Smooth muscle cell (in vitro differentiated cells): ENCODE measurements at regions not wholly inside any gene's neighbourhood (a gene's known extent, or its start where the extent isn't known, plus 50 kb on each side); places are given as distances from the start of the nearest gene placed in this dataset.

Source experiments
- DNase-seq: peaks from one replicate; lab custom pipeline; 2025; ENCODE audit not compliant: unreplicated experiment; lab: John Stamatoyannopoulos, UW
- H2AFZ ChIP-seq: fragments of 200-600 bp; sonication (generic); 2 replicates; pipeline ENCODE4 v1.6.0; 2016; ENCODE audit warnings: antibody characterized with exemption, low read depth, mild to moderate bottlenecking
- H3F3A ChIP-seq: fragments of 200-600 bp; sonication (generic); 2 replicates; pipeline ENCODE4 v1.6.0; 2017; ENCODE audit warnings: antibody characterized with exemption, low read depth
- H3K27ac ChIP-seq: fragments of 200-600 bp; sonication (generic); 2 replicates; pipeline ENCODE4 v1.5.1; 2016; ENCODE audit warnings: low read depth, mild to moderate bottlenecking
- H3K27me3 ChIP-seq: fragments of 200-600 bp; sonication (generic); 2 replicates; pipeline ENCODE4 v1.6.1; 2016; ENCODE audit warnings: low read depth, mild to moderate bottlenecking
- H3K36me3 ChIP-seq: fragments of 200-600 bp; sonication (generic); 2 replicates; pipeline ENCODE4 v1.5.1; 2016; ENCODE audit warnings: low read depth
- H3K4me1 ChIP-seq: fragments of 200-600 bp; sonication (generic); 2 replicates; pipeline ENCODE4 v1.5.1; 2016; ENCODE audit warnings: low read depth
- H3K4me2 ChIP-seq: fragments of 200-600 bp; sonication (generic); 2 replicates; pipeline ENCODE4 v1.6.0; 2016; ENCODE audit warnings: mild to moderate bottlenecking
- H3K4me3 ChIP-seq: fragments of 200-600 bp; sonication (generic); 2 replicates; pipeline ENCODE4 v1.5.1; 2016; ENCODE audit warnings: mild to moderate bottlenecking
- H3K79me2 ChIP-seq: fragments of 200-600 bp; sonication (generic); 2 replicates; pipeline ENCODE4 v1.6.0; 2016; ENCODE audit warnings: low read depth, mild to moderate bottlenecking
- H3K9ac ChIP-seq: fragments of 200-600 bp; sonication (generic); 2 replicates; pipeline ENCODE4 v1.6.0; 2016; ENCODE audit warnings: low read depth
- H3K9me3 ChIP-seq: fragments of 200-600 bp; sonication (generic); replicated peaks from 2 replicates; pipeline ENCODE4 v1.5.1; 2016; ENCODE audit warnings: low read depth
- H4K20me1 ChIP-seq: fragments of 200-600 bp; sonication (generic); 2 replicates; pipeline ENCODE4 v1.6.0; 2016; ENCODE audit warnings: low read depth
- WGBS: methylation state at CpG from one replicate; pipeline ENCODE4 v1.1.7; 2016; ENCODE audit warnings: low lambda C conversion rate; 5-methylcytosine and 5-hydroxymethylcytosine counted together
- TF ChIP-seq, protein P1 (sequence below): fragments of 200-600 bp; sonication (generic); IDR thresholded peaks from 2 replicates; pipeline ENCODE4 v1.5.1; 2017; ENCODE audit warnings: borderline replicate concordance, mild to moderate bottlenecking, antibody characterized with exemption; ENCODE audit not compliant: insufficient read depth, poor library complexity, severe bottlenecking

DNA sequence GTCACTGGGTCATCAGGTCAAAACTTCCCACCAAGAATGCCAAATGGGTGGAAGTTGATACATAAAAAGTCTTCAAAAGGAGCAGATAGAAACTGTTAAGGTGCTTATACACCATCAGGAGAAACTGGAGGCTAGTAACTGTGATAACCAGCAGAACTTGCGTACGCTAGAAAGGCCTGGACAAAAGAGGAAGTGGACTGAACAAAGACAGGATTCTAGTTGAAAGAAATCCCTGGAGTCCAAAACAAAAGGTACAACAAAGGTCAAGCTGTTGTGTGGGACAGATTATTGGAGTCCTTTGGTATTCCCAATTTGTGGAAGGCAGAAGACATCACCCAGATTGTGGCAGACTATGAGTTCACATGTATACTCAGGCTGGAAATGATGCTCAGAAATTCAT is 215.8 kb upstream of the PBX1 start:
- Histone ChIP-seq H3F3A (no peaks in the 10 kb centered on the region), H3K9ac (no peak overlapping the region), H3K36me3 (no peaks in the 10 kb centered on the region), H3K9me3 (peaks cover 11% of the 10 kb centered on the region), H3K4me3 (no peak overlapping the region), H3K27me3 (no peaks in the 10 kb centered on the region), H4K20me1 (no peaks in the 10 kb centered on the region), H3K27ac (no peak overlapping the region), H2AFZ (no peak overlapping the region), H3K4me2 (no peak overlapping the region), H3K79me2 (no peaks in the 10 kb centered on the region), H3K4me1 (no peaks in the 10 kb centered on the region)
- 91% methylated on average over 2 of the region's 2 CpGs for WGBS
- no peak for DNase-seq
- TF ChIP-seq, protein P1, sequence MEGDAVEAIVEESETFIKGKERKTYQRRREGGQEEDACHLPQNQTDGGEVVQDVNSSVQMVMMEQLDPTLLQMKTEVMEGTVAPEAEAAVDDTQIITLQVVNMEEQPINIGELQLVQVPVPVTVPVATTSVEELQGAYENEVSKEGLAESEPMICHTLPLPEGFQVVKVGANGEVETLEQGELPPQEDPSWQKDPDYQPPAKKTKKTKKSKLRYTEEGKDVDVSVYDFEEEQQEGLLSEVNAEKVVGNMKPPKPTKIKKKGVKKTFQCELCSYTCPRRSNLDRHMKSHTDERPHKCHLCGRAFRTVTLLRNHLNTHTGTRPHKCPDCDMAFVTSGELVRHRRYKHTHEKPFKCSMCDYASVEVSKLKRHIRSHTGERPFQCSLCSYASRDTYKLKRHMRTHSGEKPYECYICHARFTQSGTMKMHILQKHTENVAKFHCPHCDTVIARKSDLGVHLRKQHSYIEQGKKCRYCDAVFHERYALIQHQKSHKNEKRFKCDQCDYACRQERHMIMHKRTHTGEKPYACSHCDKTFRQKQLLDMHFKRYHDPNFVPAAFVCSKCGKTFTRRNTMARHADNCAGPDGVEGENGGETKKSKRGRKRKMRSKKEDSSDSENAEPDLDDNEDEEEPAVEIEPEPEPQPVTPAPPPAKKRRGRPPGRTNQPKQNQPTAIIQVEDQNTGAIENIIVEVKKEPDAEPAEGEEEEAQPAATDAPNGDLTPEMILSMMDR: no peak

DNA sequence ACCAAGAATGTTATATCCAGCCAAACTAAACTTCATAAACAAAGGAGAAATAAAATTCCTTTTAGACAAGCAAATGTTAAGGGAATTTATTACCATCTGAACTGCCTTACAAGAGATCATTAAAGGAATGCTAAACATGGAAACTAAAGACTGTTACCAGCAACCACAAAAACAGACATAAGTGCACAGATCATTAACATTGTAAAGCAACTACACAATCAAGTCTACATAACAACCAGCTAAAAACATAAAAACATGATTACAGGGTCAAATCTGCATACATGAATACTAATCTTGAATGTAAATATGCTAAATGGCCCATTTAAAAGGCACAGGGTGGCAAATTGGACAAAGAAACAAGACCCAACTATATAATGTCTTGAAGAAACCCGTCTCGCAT is 211.0 kb upstream of the PBX1 start:
- TF ChIP-seq, protein P1: no peak
- 93% methylated on average over 2 of the region's 2 CpGs for whole genome bisulfite sequencing
- H3F3A ChIP-seq: no peaks in the 10 kb centered on the region
- no peak overlapping the region for H3K4me3 ChIP-seq
- DNase-seq: no peak
- no peaks in the 10 kb centered on the region for H3K36me3 ChIP-seq
- H2AFZ ChIP-seq: no peak overlapping the region
- H3K9me3 ChIP-seq: peaks cover 31% of the 10 kb centered on the region
- H3K4me2 ChIP-seq: no peak overlapping the region
- no peaks in the 10 kb centered on the region for H3K27me3 ChIP-seq
- H4K20me1 ChIP-seq: no peaks in the 10 kb centered on the region
- no peaks in the 10 kb centered on the region for H3K79me2 ChIP-seq
- no peaks in the 10 kb centered on the region for H3K4me1 ChIP-seq
- no peak overlapping the region for H3K9ac ChIP-seq
- no peak overlapping the region for H3K27ac ChIP-seq

DNA sequence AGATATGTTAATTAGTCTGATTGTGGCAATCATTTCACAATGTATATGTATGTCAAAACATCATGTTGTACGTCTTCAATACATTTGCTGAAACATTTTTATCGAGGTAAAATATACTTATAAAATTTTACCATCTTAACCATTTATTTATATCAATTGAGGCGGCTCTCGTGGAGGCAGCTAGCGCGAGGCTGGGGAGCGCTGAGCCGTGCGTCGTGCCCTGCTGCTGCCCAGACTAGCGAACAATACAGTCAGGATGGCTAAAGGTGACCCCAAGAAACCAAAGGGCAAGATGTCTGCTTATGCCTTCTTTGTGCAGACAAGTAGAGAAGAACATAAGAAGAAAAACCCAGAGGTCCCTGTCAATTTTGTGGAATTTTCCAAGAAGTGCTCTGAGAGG is 202.5 kb upstream of the PBX1 start:
- Histone ChIP-seq H3K79me2 (no peaks in the 10 kb centered on the region), H3K36me3 (no peaks in the 10 kb centered on the region), H4K20me1 (no peaks in the 10 kb centered on the region), H3K27ac (no peak overlapping the region), H2AFZ (no peak overlapping the region), H3K9me3 (no peaks in the 10 kb centered on the region), H3K4me1 (no peaks in the 10 kb centered on the region), H3K27me3 (no peaks in the 10 kb centered on the region), H3F3A (no peaks in the 10 kb centered on the region), H3K4me3 (no peak overlapping the region), H3K4me2 (no peak overlapping the region), H3K9ac (no peak overlapping the region)
- 95% methylated on average over 11 of the region's 11 CpGs for WGBS
- DNase-seq: no peak
- TF ChIP-seq, protein P1: no peak

DNA sequence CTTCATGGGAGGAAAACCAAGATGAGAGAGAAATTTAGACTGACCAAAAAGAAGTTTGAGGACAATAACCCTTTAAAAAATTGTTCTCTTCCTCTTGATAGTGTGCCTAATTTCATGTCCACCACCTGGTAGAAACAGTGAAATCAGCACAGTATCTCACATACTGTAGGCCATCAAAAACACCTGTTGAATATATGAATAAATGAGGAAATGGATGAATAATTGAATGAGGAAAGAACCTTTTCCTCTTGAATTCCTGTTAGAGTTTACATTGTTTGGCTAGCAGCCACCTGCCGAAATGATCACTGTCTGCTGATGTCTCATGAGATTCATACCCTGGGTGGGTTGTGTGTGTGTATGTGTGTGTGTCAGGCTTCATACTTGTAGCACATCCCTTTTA is 198.7 kb upstream of the PBX1 start:
- H3F3A ChIP-seq: no peaks in the 10 kb centered on the region
- H3K4me1 ChIP-seq: no peaks in the 10 kb centered on the region
- no peak for DNase-seq
- no peaks in the 10 kb centered on the region for H3K9me3 ChIP-seq
- H4K20me1 ChIP-seq: no peaks in the 10 kb centered on the region
- no peak overlapping the region for H2AFZ ChIP-seq
- no peak overlapping the region for H3K4me2 ChIP-seq
- no peaks in the 10 kb centered on the region for H3K36me3 ChIP-seq
- H3K27ac ChIP-seq: no peak overlapping the region
- TF ChIP-seq, protein P1: no peak
- 95% methylated on average over 1 of the region's 1 CpG for WGBS
- no peak overlapping the region for H3K9ac ChIP-seq
- no peak overlapping the region for H3K4me3 ChIP-seq
- no peaks in the 10 kb centered on the region for H3K79me2 ChIP-seq
- no peaks in the 10 kb centered on the region for H3K27me3 ChIP-seq
